ENCODE measurements at regions not wholly inside any gene's neighbourhood (a gene's known extent, or its start where the extent isn't known, plus 50 kb on each side); places are given as distances from the start of the nearest gene placed in this dataset.
A peak's percentile ranks its signal among the peaks of the same experiment; 100 is the strongest.

- TF ChIP-seq CTCF (conservative IDR thresholded peaks at IDR 0.05) (no peak), ZFX (IDR thresholded peaks at IDR 0.05) (no peak)
- H3K27ac ChIP-seq: no peak overlapping the region
Measured at GRCh38 chr2:155350783-155351580, 652.5 kb downstream of the KCNJ3 start.

GRCh38 chr2:155332016-155332415, 633.5 kb downstream of the KCNJ3 start:
- H3K27ac ChIP-seq: no peak overlapping the region
- TF ChIP-seq ZFX (IDR thresholded peaks at IDR 0.05) (no peak), CTCF (conservative IDR thresholded peaks at IDR 0.05) (no peak)

GRCh38 chr2:155320236-155320635, 621.7 kb downstream of the KCNJ3 start:
- TF ChIP-seq CTCF (conservative IDR thresholded peaks at IDR 0.05) (no peak), ZFX (IDR thresholded peaks at IDR 0.05) (no peak)
- no peak overlapping the region for H3K27ac ChIP-seq

GRCh38 chr2:155318710-155319109, 620.2 kb downstream of the KCNJ3 start:
- TF ChIP-seq CTCF (conservative IDR thresholded peaks at IDR 0.05) (no peak), ZFX (IDR thresholded peaks at IDR 0.05) (no peak)

GRCh38 chr2:155315768-155316167, 617.3 kb downstream of the KCNJ3 start:
- no peak overlapping the region for H3K27ac ChIP-seq
- TF ChIP-seq CTCF (conservative IDR thresholded peaks at IDR 0.05) (no peak), ZFX (IDR thresholded peaks at IDR 0.05) (no peak)

More at GRCh38 chr2:155318710-155319109, 620.2 kb downstream of the KCNJ3 start:
- H3K27ac ChIP-seq: no peak overlapping the region

- peak; percentile 59 for TF ChIP-seq CTCF (conservative IDR thresholded peaks at IDR 0.05)
- TF ChIP-seq ZFX (IDR thresholded peaks at IDR 0.05): no peak
Measured at GRCh38 chr2:155310589-155310988, 612.1 kb downstream of the KCNJ3 start.

GRCh38 chr2:155309483-155309882, 611.0 kb downstream of the KCNJ3 start:
- H3K27ac ChIP-seq: no peak overlapping the region
- TF ChIP-seq CTCF (conservative IDR thresholded peaks at IDR 0.05) (no peak), ZFX (IDR thresholded peaks at IDR 0.05) (no peak)

More at GRCh38 chr2:155310589-155310988, 612.1 kb downstream of the KCNJ3 start:
- no peak overlapping the region for H3K27ac ChIP-seq

Measured in C4-2B (cell line).